Naive B cell (primary cell): ENCODE measurements at regions not wholly inside any gene's neighbourhood (a gene's known extent, or its start where the extent isn't known, plus 50 kb on each side); places are given as distances from the start of the nearest gene placed in this dataset.

Experiments used
- ATAC-seq, 2 donors: fragments of 150-1000 bp; cut with Tn5 transposase; 2 replicates each; pipeline ENCODE4 v1.10.0; 2021; ENCODE audit warnings: low read depth in 2 of 2, mild to moderate bottlenecking in 2 of 2, moderate library complexity in 2 of 2
- DNase-seq: peaks from one replicate; pipeline ENCODE4 v3.0.0; 2022
- H3K27ac Mint-ChIP-seq, 6 donors: one replicate each; pipeline ENCODE4 v1.8.0; 2020 to 2022; ENCODE audit warnings: mild to moderate bottlenecking in 6 of 6, mixed read lengths in 6 of 6, moderate library complexity in 5 of 6, inconsistent platforms in 2 of 6
- H3K27me3 Mint-ChIP-seq, 3 donors: one replicate each; pipeline ENCODE4 v1.8.0; 2021 to 2022; ENCODE audit warnings: mixed read lengths in 3 of 3, mild to moderate bottlenecking in 1 of 3
- H3K36me3 Mint-ChIP-seq, 2 donors: one replicate each; pipeline ENCODE4 v1.8.0; 2020 to 2022; ENCODE audit warnings: mixed read lengths in 2 of 2, inconsistent platforms in 1 of 2, mild to moderate bottlenecking in 1 of 2
- H3K4me1 Mint-ChIP-seq, 3 donors: one replicate each; pipeline ENCODE4 v1.8.0; 2020 to 2022; ENCODE audit warnings: mixed read lengths in 3 of 3, inconsistent platforms in 1 of 3, mild to moderate bottlenecking in 1 of 3, moderate library complexity in 1 of 3
- H3K4me3 Mint-ChIP-seq, 8 donors: one replicate each; pipeline ENCODE4 v1.8.0; 2020 to 2022; ENCODE audit warnings: mild to moderate bottlenecking in 8 of 8, mixed read lengths in 8 of 8, moderate library complexity in 8 of 8, inconsistent platforms in 2 of 8
- H3K9me3 Mint-ChIP-seq, 7 donors: one replicate each; pipeline ENCODE4 v1.8.0; 2020 to 2022; ENCODE audit warnings: mixed read lengths in 7 of 7, mild to moderate bottlenecking in 5 of 7, inconsistent platforms in 2 of 7, moderate library complexity in 1 of 7

GRCh38 chr12:127247937-127248336 is 1019.0 kb upstream of the TMEM132C start:
- ATAC-seq = no peak
- DNase-seq = no peak
- H3K27me3 Mint-ChIP-seq = no peaks in the 10 kb centered on the region
- H3K4me3 Mint-ChIP-seq = no peak overlapping the region
- H3K27ac Mint-ChIP-seq = no peak overlapping the region
- H3K9me3 Mint-ChIP-seq = peaks cover 0 to 3% (median 0%) of the 10 kb centered on the region in 7 donors
- no peaks in the 10 kb centered on the region for H3K4me1 Mint-ChIP-seq
- H3K36me3 Mint-ChIP-seq = no peaks in the 10 kb centered on the region

GRCh38 chr12:127249428-127249827 is 1017.5 kb upstream of the TMEM132C start:
- no peaks in the 10 kb centered on the region for H3K36me3 Mint-ChIP-seq
- DNase-seq (no peak), ATAC-seq (no peak)
- no peaks in the 10 kb centered on the region for H3K27me3 Mint-ChIP-seq
- H3K4me3 Mint-ChIP-seq = peak overlapping the region in 1 of 8 donors; percentile 3
- no peaks in the 10 kb centered on the region for H3K4me1 Mint-ChIP-seq
- no peaks in the 10 kb centered on the region for H3K9me3 Mint-ChIP-seq
- no peak overlapping the region for H3K27ac Mint-ChIP-seq

GRCh38 chr12:127253797-127254327 is 1013.1 kb upstream of the TMEM132C start:
- no peak overlapping the region for H3K27ac Mint-ChIP-seq

GRCh38 chr12:127254420-127254955 is 1012.5 kb upstream of the TMEM132C start:
- no peaks in the 10 kb centered on the region for H3K36me3 Mint-ChIP-seq
- DNase-seq (no peak), ATAC-seq (no peak)
- H3K27me3 Mint-ChIP-seq = no peaks in the 10 kb centered on the region
- no peak overlapping the region for H3K4me3 Mint-ChIP-seq
- no peak overlapping the region for H3K27ac Mint-ChIP-seq
- no peaks in the 10 kb centered on the region for H3K4me1 Mint-ChIP-seq
- peaks cover 0 to 8% (median 5%) of the 10 kb centered on the region in 7 donors for H3K9me3 Mint-ChIP-seq

More at GRCh38 chr12:127253797-127254327, 1013.1 kb upstream of the TMEM132C start:
- H3K9me3 Mint-ChIP-seq = peaks cover 0 to 7% (median 5%) of the 10 kb centered on the region in 7 donors
- H3K4me3 Mint-ChIP-seq = no peak overlapping the region
- ATAC-seq (no peak), DNase-seq (no peak)
- no peaks in the 10 kb centered on the region for H3K27me3 Mint-ChIP-seq
- H3K4me1 Mint-ChIP-seq = no peaks in the 10 kb centered on the region
- no peaks in the 10 kb centered on the region for H3K36me3 Mint-ChIP-seq

- Mint-ChIP-seq H3K36me3 (no peaks in the 10 kb centered on the region), H3K27ac (peak overlapping the region in 1 of 6 donors; percentile 18), H3K9me3 (peaks cover 0 to 8% (median 5%) of the 10 kb centered on the region in 7 donors), H3K4me3 (no peak overlapping the region), H3K4me1 (no peaks in the 10 kb centered on the region), H3K27me3 (peaks cover 0 to 4% (median 0%) of the 10 kb centered on the region in 3 donors)
- DNase-seq = no peak
- ATAC-seq = no peak
Observed at GRCh38 chr12:127257366-127257935, 1009.5 kb upstream of the TMEM132C start.

GRCh38 chr12:127260531-127260930 is 1006.4 kb upstream of the TMEM132C start:
- H3K27ac Mint-ChIP-seq = no peak overlapping the region
- no peaks in the 10 kb centered on the region for H3K4me1 Mint-ChIP-seq
- H3K36me3 Mint-ChIP-seq = no peaks in the 10 kb centered on the region
- ATAC-seq (no peak), DNase-seq (no peak)
- H3K9me3 Mint-ChIP-seq = peaks cover 0 to 13% (median 8%) of the 10 kb centered on the region in 7 donors
- peaks cover 0 to 4% (median 0%) of the 10 kb centered on the region in 3 donors for H3K27me3 Mint-ChIP-seq
- H3K4me3 Mint-ChIP-seq = no peak overlapping the region

GRCh38 chr12:127260999-127261398 is 1006.0 kb upstream of the TMEM132C start:
- peaks cover 0 to 13% (median 8%) of the 10 kb centered on the region in 7 donors for H3K9me3 Mint-ChIP-seq
- H3K27me3 Mint-ChIP-seq = peaks cover 0 to 4% (median 0%) of the 10 kb centered on the region in 3 donors
- no peak overlapping the region for H3K27ac Mint-ChIP-seq
- ATAC-seq = no peak
- H3K4me1 Mint-ChIP-seq = no peaks in the 10 kb centered on the region
- no peak overlapping the region for H3K4me3 Mint-ChIP-seq
- H3K36me3 Mint-ChIP-seq = no peaks in the 10 kb centered on the region
- no peak for DNase-seq

GRCh38 chr12:127262615-127263014 is 1004.4 kb upstream of the TMEM132C start:
- DNase-seq (no peak), ATAC-seq (no peak)
- Mint-ChIP-seq H3K4me1 (no peaks in the 10 kb centered on the region), H3K27me3 (peaks cover 0 to 4% (median 0%) of the 10 kb centered on the region in 3 donors), H3K9me3 (peaks cover 0 to 23% (median 8%) of the 10 kb centered on the region in 7 donors), H3K27ac (no peak overlapping the region), H3K36me3 (no peaks in the 10 kb centered on the region), H3K4me3 (no peak overlapping the region)

GRCh38 chr12:127263621-127264020 is 1003.3 kb upstream of the TMEM132C start:
- Mint-ChIP-seq H3K9me3 (peaks cover 0 to 24% (median 6%) of the 10 kb centered on the region in 7 donors), H3K4me1 (no peaks in the 10 kb centered on the region), H3K27me3 (peaks cover 0 to 4% (median 0%) of the 10 kb centered on the region in 3 donors), H3K4me3 (no peak overlapping the region), H3K27ac (no peak overlapping the region), H3K36me3 (no peaks in the 10 kb centered on the region)
- ATAC-seq (no peak), DNase-seq (no peak)

- Mint-ChIP-seq H3K9me3 (peaks cover 0 to 24% (median 6%) of the 10 kb centered on the region in 7 donors), H3K36me3 (no peaks in the 10 kb centered on the region), H3K27me3 (no peaks in the 10 kb centered on the region), H3K4me3 (peak overlapping the region in 1 of 8 donors; percentile 48), H3K4me1 (no peaks in the 10 kb centered on the region), H3K27ac (no peak overlapping the region)
- DNase-seq (no peak), ATAC-seq (no peak)
Observed at GRCh38 chr12:127267128-127267527, 999.8 kb upstream of the TMEM132C start.

GRCh38 chr12:127268213-127268612 is 998.8 kb upstream of the TMEM132C start:
- H3K9me3 Mint-ChIP-seq = peaks cover 0 to 24% (median 6%) of the 10 kb centered on the region in 7 donors
- no peaks in the 10 kb centered on the region for H3K27me3 Mint-ChIP-seq
- no peak overlapping the region for H3K4me3 Mint-ChIP-seq
- no peak for DNase-seq
- no peaks in the 10 kb centered on the region for H3K36me3 Mint-ChIP-seq
- no peak overlapping the region for H3K27ac Mint-ChIP-seq
- ATAC-seq = no peak
- H3K4me1 Mint-ChIP-seq = no peaks in the 10 kb centered on the region

GRCh38 chr12:127268706-127269425 is 998.1 kb upstream of the TMEM132C start:
- ATAC-seq (no peak), DNase-seq (no peak)
- H3K4me3 Mint-ChIP-seq = no peak overlapping the region
- H3K4me1 Mint-ChIP-seq = no peaks in the 10 kb centered on the region
- H3K36me3 Mint-ChIP-seq = no peaks in the 10 kb centered on the region
- no peaks in the 10 kb centered on the region for H3K27me3 Mint-ChIP-seq
- no peak overlapping the region for H3K27ac Mint-ChIP-seq
- H3K9me3 Mint-ChIP-seq = peaks cover 0 to 21% (median 3%) of the 10 kb centered on the region in 7 donors

- H3K4me1 Mint-ChIP-seq = no peaks in the 10 kb centered on the region
- DNase-seq (no peak), ATAC-seq (no peak)
- H3K36me3 Mint-ChIP-seq = no peaks in the 10 kb centered on the region
- H3K27ac Mint-ChIP-seq = no peak overlapping the region
- H3K27me3 Mint-ChIP-seq = no peaks in the 10 kb centered on the region
- H3K9me3 Mint-ChIP-seq = peaks cover 0 to 14% (median 3%) of the 10 kb centered on the region in 7 donors
- H3K4me3 Mint-ChIP-seq = no peak overlapping the region
Observed at GRCh38 chr12:127270193-127270592, 996.8 kb upstream of the TMEM132C start.

GRCh38 chr12:127271776-127272175 is 995.2 kb upstream of the TMEM132C start:
- Mint-ChIP-seq H3K4me1 (no peaks in the 10 kb centered on the region), H3K27ac (no peak overlapping the region), H3K27me3 (no peaks in the 10 kb centered on the region), H3K4me3 (no peak overlapping the region), H3K9me3 (peaks cover 0 to 10% (median 3%) of the 10 kb centered on the region in 7 donors), H3K36me3 (no peaks in the 10 kb centered on the region)
- DNase-seq (no peak), ATAC-seq (no peak)
